ENCODE measurements at regions not wholly inside any gene's neighbourhood (a gene's known extent, or its start where the extent isn't known, plus 50 kb on each side); places are given as distances from the start of the nearest gene placed in this dataset.
"Not testable (repeated sequence)": the region's sequence is repeated elsewhere in the genome, so short reads cannot be mapped to it uniquely, and the experiment has no call there.

DNA sequence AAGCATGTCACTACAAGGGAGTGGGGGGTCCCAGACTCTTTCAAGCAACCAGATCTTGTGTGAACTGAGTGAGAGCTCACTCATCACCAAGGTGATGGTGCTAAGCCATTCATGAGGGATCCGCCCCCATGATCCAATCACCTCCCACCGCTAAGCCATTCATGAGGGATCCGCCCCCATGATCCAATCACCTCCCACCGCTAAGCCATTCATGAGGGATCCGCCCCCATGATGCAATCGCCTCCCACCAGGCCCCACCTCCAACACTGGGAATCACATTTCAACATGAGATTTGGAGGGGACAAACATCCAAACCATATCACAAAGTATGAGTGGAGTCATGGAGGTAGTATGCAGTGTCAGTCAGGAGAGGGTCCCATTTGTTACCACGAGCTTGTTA, 64.8 kb upstream of the PROKR2 start:
- not testable (repeated sequence) for DNase-seq

DNA sequence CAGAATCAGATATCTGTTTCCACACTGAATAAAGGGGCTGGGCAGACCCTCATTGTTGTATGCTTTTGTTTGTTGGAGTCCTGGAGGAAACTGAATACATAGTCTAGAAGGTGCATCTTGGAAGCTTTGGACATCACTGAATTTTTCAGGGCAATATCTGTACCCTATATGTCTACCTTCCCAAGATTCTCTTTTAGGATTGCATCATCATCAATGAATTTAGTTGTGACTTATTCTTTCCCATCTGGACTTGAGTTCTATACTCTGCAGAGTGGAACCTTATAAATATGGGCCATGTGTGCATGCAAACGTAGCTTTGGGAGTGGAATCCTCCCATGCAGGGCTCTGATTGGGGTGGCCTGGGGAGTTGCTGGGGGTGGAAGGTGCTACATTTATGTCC, 60.7 kb upstream of the PROKR2 start:
- no peak for DNase-seq

DNA sequence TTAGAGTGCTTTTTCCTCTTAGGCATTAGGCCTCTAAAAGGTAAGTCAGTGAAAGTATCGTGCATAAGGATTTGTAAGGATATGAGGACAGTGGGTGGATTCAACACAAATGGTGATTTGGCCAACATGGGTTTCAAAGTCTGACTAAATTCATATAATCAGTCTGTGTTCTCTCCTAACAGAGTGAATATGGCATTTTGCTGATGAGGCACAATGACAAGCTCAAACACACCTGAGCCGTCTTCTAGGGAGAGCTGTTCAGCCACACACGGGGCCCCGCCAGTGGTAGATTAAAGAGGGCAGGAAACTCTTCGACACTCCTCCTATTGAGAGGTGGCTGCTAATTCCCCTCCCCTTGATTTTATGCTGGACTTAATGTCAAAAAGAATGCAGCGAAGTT, 59.5 kb upstream of the PROKR2 start:
- DNase-seq: no peak

DNA sequence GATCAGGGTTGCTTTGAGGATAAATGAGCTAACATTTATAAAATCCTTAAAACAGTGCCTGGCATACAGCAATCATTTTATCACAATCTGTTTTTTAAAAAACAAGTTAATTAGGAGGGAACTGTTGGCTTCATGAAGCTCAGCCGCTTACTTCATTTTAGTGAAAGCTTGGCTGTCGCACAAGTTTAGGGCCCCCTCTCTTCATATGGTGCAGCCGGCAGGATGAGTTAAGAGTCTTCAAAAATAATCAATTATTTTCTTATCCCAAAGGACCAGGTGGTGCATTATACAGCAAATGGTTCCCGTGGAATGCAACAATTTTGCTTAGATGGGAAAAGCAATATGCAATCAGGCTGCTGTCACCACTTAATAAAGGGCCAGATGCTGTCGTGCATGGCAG, 57.4 kb upstream of the PROKR2 start:
- DNase-seq: no peak

DNA sequence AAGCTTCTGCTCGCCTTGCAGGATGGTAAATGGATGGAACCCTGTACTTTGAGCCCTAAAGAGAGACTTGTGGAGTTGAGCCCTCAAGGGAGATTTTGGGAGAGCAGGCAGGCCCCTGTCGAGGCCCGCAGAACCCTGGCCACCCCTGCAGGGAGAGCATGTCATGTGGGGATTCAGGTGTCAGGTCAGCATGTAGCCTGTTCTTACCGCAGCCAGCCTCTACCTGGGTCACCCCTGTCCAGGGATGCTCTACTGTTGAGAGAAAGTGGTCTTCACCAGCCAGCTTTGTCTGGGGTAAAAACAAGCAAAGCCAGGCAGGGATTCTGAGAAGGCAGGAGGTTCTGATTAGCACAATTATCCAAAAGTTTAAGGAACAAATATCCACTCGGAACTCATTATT, 55.6 kb upstream of the PROKR2 start:
- no peak for DNase-seq

- DNase-seq: no peak
Observed at GRCh38 chr20:5369629-5370028, 52.9 kb upstream of the PROKR2 start.
